Loucy (cell line): ENCODE measurements at regions not wholly inside any gene's neighbourhood (a gene's known extent, or its start where the extent isn't known, plus 50 kb on each side); places are given as distances from the start of the nearest gene placed in this dataset.

Experiments
- CTCF ChIP-seq: fragments of 200-600 bp; sonication (generic); conservative IDR thresholded peaks from 2 replicates; pipeline ENCODE4 v1.5.1; 2014; ENCODE audit warnings: mild to moderate bottlenecking, antibody characterized with exemption, low read length
- EZH2phosphoT487 ChIP-seq: fragments of 200-600 bp; IDR thresholded peaks from 2 replicates; pipeline ENCODE4 v1.6.1; 2018; ENCODE audit warnings: antibody characterized with exemption, mild to moderate bottlenecking, moderate library complexity, borderline replicate concordance

GRCh38 chr5:12019306-12019705, 115.1 kb upstream of the CTNND2 start:
- TF ChIP-seq CTCF (no peak), EZH2phosphoT487 (no peak)
